ENCODE measurements at regions not wholly inside any gene's neighbourhood (a gene's known extent, or its start where the extent isn't known, plus 50 kb on each side); places are given as distances from the start of the nearest gene placed in this dataset.

DNA sequence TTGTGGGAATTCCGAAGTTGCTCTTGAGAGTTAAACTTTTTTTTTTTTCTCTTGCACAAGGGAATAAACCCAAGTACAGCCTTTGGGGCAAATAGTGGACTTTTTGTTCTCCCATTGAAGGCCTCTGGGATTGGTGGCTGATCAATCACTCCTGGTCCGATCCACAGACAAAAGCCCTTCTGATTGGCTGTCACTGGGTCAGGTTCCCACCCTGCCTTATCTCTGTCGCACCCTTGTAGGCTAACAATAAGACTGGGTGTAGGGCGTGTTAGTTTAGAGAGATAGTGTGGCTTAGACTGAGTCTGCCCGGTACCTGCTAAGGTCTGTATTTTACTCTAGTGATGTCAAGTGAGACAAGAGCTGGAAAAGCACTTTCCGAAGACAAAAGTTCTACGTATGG lies 380.8 kb downstream of the NDFIP2 start:
- WGBS: 61% methylated on average over 7 of the region's 7 CpGs
- no peak overlapping the region for H3K27ac ChIP-seq (ENCODE audit: low read depth in 1 of 2, low read length in 2 of 2)

DNA sequence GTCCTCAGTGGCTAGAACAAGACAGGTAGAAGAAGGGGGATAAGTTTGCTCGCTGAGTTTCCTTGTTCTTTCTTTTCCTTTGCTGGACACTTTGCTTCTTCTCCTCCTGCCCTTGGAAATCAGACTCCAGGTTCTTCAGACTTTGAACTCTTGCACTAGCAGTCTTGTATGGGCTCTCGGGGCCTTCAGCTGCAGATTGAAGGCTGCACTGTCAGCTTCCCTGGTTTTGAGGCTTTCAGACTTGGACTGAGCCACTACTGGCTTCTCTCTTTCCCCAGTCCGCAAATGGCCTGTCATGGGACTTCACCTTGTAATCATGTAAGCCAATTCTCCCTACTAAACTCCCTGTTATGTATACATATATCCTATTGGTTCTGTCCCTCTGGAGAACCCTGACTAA lies 379.8 kb downstream of the NDFIP2 start:
- Histone ChIP-seq H3K27me3 (ENCODE audit: control insufficient read depth in 4 of 4, insufficient read depth in 4 of 4, low read length in 3 of 4) (peaks cover 0 to 4% (median 0%) of the 10 kb centered on the region in 4 donors), H3K4me1 (ENCODE audit: control insufficient read depth in 4 of 4, insufficient read depth in 4 of 4, low read length in 3 of 4) (no peaks in the 10 kb centered on the region), H3K4me3 (ENCODE audit: low read depth in 1 of 3, low read length in 3 of 3) (no peak overlapping the region), H3K9ac (ENCODE audit: low read depth in 1 of 2, low read length in 2 of 2) (no peak overlapping the region), H3K36me3 (ENCODE audit: control insufficient read depth in 4 of 4, insufficient read depth in 3 of 4, low read depth in 1 of 4, low read length in 3 of 4) (no peaks in the 10 kb centered on the region), H3K27ac (ENCODE audit: low read depth in 1 of 2, low read length in 2 of 2) (no peak overlapping the region), H3K9me3 (ENCODE audit: control insufficient read depth in 4 of 4, low read length in 3 of 4) (no peaks in the 10 kb centered on the region)
- 86% methylated on average over 3 of the region's 3 CpGs for WGBS
- no peak for DNase-seq (ENCODE audit: low spot score)
- TF ChIP-seq, protein P1, sequence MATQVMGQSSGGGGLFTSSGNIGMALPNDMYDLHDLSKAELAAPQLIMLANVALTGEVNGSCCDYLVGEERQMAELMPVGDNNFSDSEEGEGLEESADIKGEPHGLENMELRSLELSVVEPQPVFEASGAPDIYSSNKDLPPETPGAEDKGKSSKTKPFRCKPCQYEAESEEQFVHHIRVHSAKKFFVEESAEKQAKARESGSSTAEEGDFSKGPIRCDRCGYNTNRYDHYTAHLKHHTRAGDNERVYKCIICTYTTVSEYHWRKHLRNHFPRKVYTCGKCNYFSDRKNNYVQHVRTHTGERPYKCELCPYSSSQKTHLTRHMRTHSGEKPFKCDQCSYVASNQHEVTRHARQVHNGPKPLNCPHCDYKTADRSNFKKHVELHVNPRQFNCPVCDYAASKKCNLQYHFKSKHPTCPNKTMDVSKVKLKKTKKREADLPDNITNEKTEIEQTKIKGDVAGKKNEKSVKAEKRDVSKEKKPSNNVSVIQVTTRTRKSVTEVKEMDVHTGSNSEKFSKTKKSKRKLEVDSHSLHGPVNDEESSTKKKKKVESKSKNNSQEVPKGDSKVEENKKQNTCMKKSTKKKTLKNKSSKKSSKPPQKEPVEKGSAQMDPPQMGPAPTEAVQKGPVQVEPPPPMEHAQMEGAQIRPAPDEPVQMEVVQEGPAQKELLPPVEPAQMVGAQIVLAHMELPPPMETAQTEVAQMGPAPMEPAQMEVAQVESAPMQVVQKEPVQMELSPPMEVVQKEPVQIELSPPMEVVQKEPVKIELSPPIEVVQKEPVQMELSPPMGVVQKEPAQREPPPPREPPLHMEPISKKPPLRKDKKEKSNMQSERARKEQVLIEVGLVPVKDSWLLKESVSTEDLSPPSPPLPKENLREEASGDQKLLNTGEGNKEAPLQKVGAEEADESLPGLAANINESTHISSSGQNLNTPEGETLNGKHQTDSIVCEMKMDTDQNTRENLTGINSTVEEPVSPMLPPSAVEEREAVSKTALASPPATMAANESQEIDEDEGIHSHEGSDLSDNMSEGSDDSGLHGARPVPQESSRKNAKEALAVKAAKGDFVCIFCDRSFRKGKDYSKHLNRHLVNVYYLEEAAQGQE (IDR thresholded peaks at IDR 0.05): no peak
- TF ChIP-seq, protein P2, sequence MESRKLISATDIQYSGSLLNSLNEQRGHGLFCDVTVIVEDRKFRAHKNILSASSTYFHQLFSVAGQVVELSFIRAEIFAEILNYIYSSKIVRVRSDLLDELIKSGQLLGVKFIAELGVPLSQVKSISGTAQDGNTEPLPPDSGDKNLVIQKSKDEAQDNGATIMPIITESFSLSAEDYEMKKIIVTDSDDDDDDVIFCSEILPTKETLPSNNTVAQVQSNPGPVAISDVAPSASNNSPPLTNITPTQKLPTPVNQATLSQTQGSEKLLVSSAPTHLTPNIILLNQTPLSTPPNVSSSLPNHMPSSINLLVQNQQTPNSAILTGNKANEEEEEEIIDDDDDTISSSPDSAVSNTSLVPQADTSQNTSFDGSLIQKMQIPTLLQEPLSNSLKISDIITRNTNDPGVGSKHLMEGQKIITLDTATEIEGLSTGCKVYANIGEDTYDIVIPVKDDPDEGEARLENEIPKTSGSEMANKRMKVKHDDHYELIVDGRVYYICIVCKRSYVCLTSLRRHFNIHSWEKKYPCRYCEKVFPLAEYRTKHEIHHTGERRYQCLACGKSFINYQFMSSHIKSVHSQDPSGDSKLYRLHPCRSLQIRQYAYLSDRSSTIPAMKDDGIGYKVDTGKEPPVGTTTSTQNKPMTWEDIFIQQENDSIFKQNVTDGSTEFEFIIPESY (IDR thresholded peaks at IDR 0.05): no peak
- TF ChIP-seq, protein P3, sequence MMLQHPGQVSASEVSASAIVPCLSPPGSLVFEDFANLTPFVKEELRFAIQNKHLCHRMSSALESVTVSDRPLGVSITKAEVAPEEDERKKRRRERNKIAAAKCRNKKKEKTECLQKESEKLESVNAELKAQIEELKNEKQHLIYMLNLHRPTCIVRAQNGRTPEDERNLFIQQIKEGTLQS (IDR thresholded peaks at IDR 0.05): no peak
- TF ChIP-seq HNF4G (IDR thresholded peaks at IDR 0.05): no peak
- no peak for TF ChIP-seq NR2F2 (IDR thresholded peaks at IDR 0.05)
- no peak for TF ChIP-seq FOXA2 (IDR thresholded peaks at IDR 0.05)
- no peak for TF ChIP-seq RXRA (IDR thresholded peaks at IDR 0.05)
- TF ChIP-seq HNF4A (conservative IDR thresholded peaks at IDR 0.05): no peak
- no peak for TF ChIP-seq JUND (IDR thresholded peaks at IDR 0.05)

More for the DNA sequence above, 380.8 kb downstream of the NDFIP2 start:
- no peaks in the 10 kb centered on the region for H3K9me3 ChIP-seq (ENCODE audit: control insufficient read depth in 4 of 4, low read length in 3 of 4)
- TF ChIP-seq NR2F2 (IDR thresholded peaks at IDR 0.05) (no peak), HNF4G (IDR thresholded peaks at IDR 0.05) (no peak), EGR1 (IDR thresholded peaks at IDR 0.05; ENCODE audit: low read depth in 2 of 2) (no peak), SP1 (IDR thresholded peaks at IDR 0.05) (no peak), JUND (IDR thresholded peaks at IDR 0.05) (no peak), RXRA (IDR thresholded peaks at IDR 0.05) (no peak), HNF4A (conservative IDR thresholded peaks at IDR 0.05) (no peak), GABPA (IDR thresholded peaks at IDR 0.05 in 1 of 2, conservative IDR thresholded peaks at IDR 0.05 in 1 of 2) (no peak)
- TF ChIP-seq, protein P4, sequence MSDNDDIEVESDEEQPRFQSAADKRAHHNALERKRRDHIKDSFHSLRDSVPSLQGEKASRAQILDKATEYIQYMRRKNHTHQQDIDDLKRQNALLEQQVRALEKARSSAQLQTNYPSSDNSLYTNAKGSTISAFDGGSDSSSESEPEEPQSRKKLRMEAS (IDR thresholded peaks at IDR 0.05): no peak
- TF ChIP-seq, protein P2 (IDR thresholded peaks at IDR 0.05): no peak
- TF ChIP-seq, protein P1 (IDR thresholded peaks at IDR 0.05): no peak
- TF ChIP-seq, protein P5, sequence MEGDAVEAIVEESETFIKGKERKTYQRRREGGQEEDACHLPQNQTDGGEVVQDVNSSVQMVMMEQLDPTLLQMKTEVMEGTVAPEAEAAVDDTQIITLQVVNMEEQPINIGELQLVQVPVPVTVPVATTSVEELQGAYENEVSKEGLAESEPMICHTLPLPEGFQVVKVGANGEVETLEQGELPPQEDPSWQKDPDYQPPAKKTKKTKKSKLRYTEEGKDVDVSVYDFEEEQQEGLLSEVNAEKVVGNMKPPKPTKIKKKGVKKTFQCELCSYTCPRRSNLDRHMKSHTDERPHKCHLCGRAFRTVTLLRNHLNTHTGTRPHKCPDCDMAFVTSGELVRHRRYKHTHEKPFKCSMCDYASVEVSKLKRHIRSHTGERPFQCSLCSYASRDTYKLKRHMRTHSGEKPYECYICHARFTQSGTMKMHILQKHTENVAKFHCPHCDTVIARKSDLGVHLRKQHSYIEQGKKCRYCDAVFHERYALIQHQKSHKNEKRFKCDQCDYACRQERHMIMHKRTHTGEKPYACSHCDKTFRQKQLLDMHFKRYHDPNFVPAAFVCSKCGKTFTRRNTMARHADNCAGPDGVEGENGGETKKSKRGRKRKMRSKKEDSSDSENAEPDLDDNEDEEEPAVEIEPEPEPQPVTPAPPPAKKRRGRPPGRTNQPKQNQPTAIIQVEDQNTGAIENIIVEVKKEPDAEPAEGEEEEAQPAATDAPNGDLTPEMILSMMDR (IDR thresholded peaks at IDR 0.05; ENCODE audit: low read depth, low read length, missing input control): no peak
- no peak overlapping the region for H3K4me3 ChIP-seq (ENCODE audit: low read depth in 1 of 3, low read length in 3 of 3)
- no peaks in the 10 kb centered on the region for H3K4me1 ChIP-seq (ENCODE audit: control insufficient read depth in 4 of 4, insufficient read depth in 4 of 4, low read length in 3 of 4)
- peaks cover 0 to 4% (median 0%) of the 10 kb centered on the region in 4 donors for H3K27me3 ChIP-seq (ENCODE audit: control insufficient read depth in 4 of 4, insufficient read depth in 4 of 4, low read length in 3 of 4)
- H3K36me3 ChIP-seq (ENCODE audit: control insufficient read depth in 4 of 4, insufficient read depth in 3 of 4, low read depth in 1 of 4, low read length in 3 of 4): no peaks in the 10 kb centered on the region
- H3K9ac ChIP-seq (ENCODE audit: low read depth in 1 of 2, low read length in 2 of 2): no peak overlapping the region
- no peak for DNase-seq (ENCODE audit: low spot score)

Data from liver (tissue), 8 donors.